Thyroid gland (tissue), 4 donors: ENCODE measurements at regions not wholly inside any gene's neighbourhood (a gene's known extent, or its start where the extent isn't known, plus 50 kb on each side); places are given as distances from the start of the nearest gene placed in this dataset.

ENCODE experiments used
- CTCF ChIP-seq, 6 experiments: fragments of 200-600 bp in 3 of 6; fragments of 450-650 bp in 3 of 6; sonication (generic) in 3 of 6; IDR thresholded peaks; one replicate each; pipeline ENCODE4 v1.5.1; 2016 to 2019; ENCODE audit warnings: antibody characterized with exemption in 6 of 6, mild to moderate bottlenecking in 2 of 6, inconsistent platforms in 1 of 6, moderate library complexity in 1 of 6
- POLR2A ChIP-seq, 2 donors: fragments of 450-650 bp; IDR thresholded peaks; one replicate each; pipeline ENCODE4 v1.6.1; 2017; ENCODE audit warnings: antibody characterized with exemption in 2 of 2, mild to moderate bottlenecking in 2 of 2, moderate library complexity in 1 of 2

- TF ChIP-seq POLR2A (IDR thresholded peaks at IDR 0.05) (no peak), CTCF (IDR thresholded peaks at IDR 0.05) (no peak)
Measured at GRCh38 chr6:115838216-115838615, 222.5 kb downstream of the FRK start.
